ENCODE measurements at regions not wholly inside any gene's neighbourhood (a gene's known extent, or its start where the extent isn't known, plus 50 kb on each side); places are given as distances from the start of the nearest gene placed in this dataset.

DNA sequence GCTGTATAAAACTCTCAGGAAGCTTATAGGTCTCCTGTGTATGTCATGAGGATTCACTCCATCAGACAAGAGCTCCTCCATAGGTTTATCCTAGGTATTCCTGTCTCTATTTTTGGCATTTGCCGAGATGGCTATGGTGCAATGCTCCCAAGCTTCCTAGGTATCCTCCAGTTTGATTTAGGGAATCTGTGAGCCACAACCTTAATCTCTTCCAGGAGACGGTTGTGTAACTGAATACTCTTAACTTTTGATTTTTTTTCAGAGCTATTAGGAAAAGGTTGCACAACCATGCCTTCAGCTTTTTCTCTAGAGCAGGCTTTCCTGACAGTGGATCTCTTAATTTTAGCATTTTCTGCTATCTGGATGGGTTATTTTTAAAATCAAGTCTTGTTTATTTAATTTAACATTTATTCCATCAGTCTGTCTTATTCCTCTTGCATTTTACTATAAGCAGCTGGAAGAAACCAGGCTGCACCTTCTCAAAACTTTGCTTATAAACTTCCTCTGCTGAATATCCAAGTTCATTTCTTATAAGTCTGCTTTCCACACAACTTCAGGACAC lies 69.4 kb upstream of the BACE2 start:
- Histone ChIP-seq H3K9ac (ENCODE audit: low read depth, low read length, poor library complexity, severe bottlenecking) (no peak overlapping the region), H3K9me3 (ENCODE audit: insufficient read depth, low read depth, low read length) (no peaks in the 10 kb centered on the region), H2AFZ (ENCODE audit: low read length) (no peak overlapping the region), H3K79me2 (ENCODE audit: insufficient read depth, low read length) (no peaks in the 10 kb centered on the region), H3K4me2 (ENCODE audit: low read depth, low read length, poor library complexity, severe bottlenecking) (no peak overlapping the region), H3K27me3 (ENCODE audit: insufficient read depth, low read length, poor library complexity, severe bottlenecking) (no peaks in the 10 kb centered on the region), H4K20me1 (ENCODE audit: insufficient read depth, low read length, poor library complexity, severe bottlenecking) (no peaks in the 10 kb centered on the region), H3K9me2 (replicated peaks; ENCODE audit: low read depth, low read length) (no peaks in the 10 kb centered on the region), H3K4me3 (ENCODE audit: low read length, poor library complexity, severe bottlenecking) (no peak overlapping the region), H3F3A (ENCODE audit: low read depth) (no peaks in the 10 kb centered on the region), H3K4me1 (ENCODE audit: insufficient read depth, low read length, poor library complexity, severe bottlenecking) (no peaks in the 10 kb centered on the region), H3K36me3 (ENCODE audit: insufficient read depth, low read length) (no peaks in the 10 kb centered on the region)
- TF ChIP-seq EZH2phosphoT487 (IDR thresholded peaks at IDR 0.05; ENCODE audit: borderline replicate concordance), result no peak
- TF ChIP-seq, protein P1, sequence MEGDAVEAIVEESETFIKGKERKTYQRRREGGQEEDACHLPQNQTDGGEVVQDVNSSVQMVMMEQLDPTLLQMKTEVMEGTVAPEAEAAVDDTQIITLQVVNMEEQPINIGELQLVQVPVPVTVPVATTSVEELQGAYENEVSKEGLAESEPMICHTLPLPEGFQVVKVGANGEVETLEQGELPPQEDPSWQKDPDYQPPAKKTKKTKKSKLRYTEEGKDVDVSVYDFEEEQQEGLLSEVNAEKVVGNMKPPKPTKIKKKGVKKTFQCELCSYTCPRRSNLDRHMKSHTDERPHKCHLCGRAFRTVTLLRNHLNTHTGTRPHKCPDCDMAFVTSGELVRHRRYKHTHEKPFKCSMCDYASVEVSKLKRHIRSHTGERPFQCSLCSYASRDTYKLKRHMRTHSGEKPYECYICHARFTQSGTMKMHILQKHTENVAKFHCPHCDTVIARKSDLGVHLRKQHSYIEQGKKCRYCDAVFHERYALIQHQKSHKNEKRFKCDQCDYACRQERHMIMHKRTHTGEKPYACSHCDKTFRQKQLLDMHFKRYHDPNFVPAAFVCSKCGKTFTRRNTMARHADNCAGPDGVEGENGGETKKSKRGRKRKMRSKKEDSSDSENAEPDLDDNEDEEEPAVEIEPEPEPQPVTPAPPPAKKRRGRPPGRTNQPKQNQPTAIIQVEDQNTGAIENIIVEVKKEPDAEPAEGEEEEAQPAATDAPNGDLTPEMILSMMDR (conservative IDR thresholded peaks at IDR 0.05; ENCODE audit: low read length), result no peak

DNA sequence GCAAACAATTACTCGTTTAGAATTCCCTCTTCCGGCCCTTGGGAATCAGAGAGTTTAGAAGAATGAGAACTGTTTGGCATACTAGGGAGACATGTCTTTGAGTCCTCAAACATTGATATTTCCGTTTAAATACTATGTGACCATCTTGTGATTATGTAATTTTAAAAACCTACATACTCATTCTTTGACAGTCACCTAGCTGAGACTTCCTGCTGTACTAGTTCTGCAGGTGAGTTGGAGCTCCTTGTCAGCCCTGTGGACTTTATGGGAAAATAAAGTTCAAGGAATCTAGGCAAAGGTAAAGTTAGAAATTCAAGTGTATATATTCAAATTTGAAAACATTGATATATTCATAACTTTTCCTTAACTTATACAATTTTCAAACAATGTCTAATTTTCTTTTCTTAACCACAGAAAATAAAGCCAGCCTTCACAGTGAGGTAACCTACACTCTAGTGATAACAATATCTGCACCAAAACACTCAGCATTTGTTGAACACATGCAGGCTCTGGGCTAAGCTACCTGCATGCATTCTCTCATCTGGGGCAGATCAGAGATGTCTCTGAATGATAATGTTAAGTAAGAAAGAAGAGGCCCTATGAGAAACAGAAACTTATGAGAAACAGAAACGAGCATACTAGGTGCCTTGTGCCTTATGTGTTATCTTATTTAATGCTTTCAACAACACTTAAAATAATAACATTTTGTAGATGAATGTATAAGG lies 67.0 kb upstream of the BACE2 start:
- Histone ChIP-seq H3K9me3 (ENCODE audit: insufficient read depth, low read depth, low read length) (no peaks in the 10 kb centered on the region), H3F3A (ENCODE audit: low read depth) (no peaks in the 10 kb centered on the region), H3K9ac (ENCODE audit: low read depth, low read length, poor library complexity, severe bottlenecking) (no peak overlapping the region), H3K9me2 (replicated peaks; ENCODE audit: low read depth, low read length) (no peaks in the 10 kb centered on the region), H3K4me1 (ENCODE audit: insufficient read depth, low read length, poor library complexity, severe bottlenecking) (no peaks in the 10 kb centered on the region), H3K36me3 (ENCODE audit: insufficient read depth, low read length) (no peaks in the 10 kb centered on the region), H2AFZ (ENCODE audit: low read length) (no peak overlapping the region), H3K79me2 (ENCODE audit: insufficient read depth, low read length) (no peaks in the 10 kb centered on the region), H3K4me3 (ENCODE audit: low read length, poor library complexity, severe bottlenecking) (no peak overlapping the region), H3K27me3 (ENCODE audit: insufficient read depth, low read length, poor library complexity, severe bottlenecking) (no peaks in the 10 kb centered on the region), H3K4me2 (ENCODE audit: low read depth, low read length, poor library complexity, severe bottlenecking) (no peak overlapping the region), H4K20me1 (ENCODE audit: insufficient read depth, low read length, poor library complexity, severe bottlenecking) (no peaks in the 10 kb centered on the region)
- TF ChIP-seq, protein P1 (conservative IDR thresholded peaks at IDR 0.05; ENCODE audit: low read length), result no peak
- no peak for TF ChIP-seq EZH2phosphoT487 (IDR thresholded peaks at IDR 0.05; ENCODE audit: borderline replicate concordance)

DNA sequence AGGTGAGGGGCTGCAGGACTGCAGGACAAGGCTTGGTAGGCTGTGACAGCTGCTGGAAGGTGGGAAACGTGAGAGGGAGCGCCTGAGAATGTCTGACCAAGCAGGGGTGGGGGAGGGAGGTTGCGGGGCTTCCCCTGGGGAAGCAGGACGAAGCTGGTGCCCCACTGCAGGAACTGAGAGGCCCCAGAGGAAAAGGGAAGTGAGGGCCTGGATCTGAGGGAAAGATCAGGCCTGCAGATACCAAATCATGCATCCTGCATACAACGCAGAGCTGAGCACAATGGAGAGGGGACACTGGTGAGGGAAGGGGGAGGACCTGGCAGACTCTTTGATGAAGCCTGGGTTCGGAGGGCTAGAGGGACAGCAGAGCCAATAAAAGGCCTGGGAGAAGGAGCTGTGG lies 65.7 kb upstream of the BACE2 start:
- TF ChIP-seq, protein P1 (conservative IDR thresholded peaks at IDR 0.05; ENCODE audit: low read length), result no peak
- TF ChIP-seq EZH2phosphoT487 (IDR thresholded peaks at IDR 0.05; ENCODE audit: borderline replicate concordance), result no peak
- no peaks in the 10 kb centered on the region for H3K4me1 ChIP-seq (ENCODE audit: insufficient read depth, low read length, poor library complexity, severe bottlenecking)
- no peaks in the 10 kb centered on the region for H3K36me3 ChIP-seq (ENCODE audit: insufficient read depth, low read length)
- H4K20me1 ChIP-seq (ENCODE audit: insufficient read depth, low read length, poor library complexity, severe bottlenecking), result no peaks in the 10 kb centered on the region
- peaks cover 3% of the 10 kb centered on the region for H3K27me3 ChIP-seq (ENCODE audit: insufficient read depth, low read length, poor library complexity, severe bottlenecking)
- H3F3A ChIP-seq (ENCODE audit: low read depth), result no peaks in the 10 kb centered on the region
- H2AFZ ChIP-seq (ENCODE audit: low read length), result no peak overlapping the region
- no peak overlapping the region for H3K4me3 ChIP-seq (ENCODE audit: low read length, poor library complexity, severe bottlenecking)
- H3K9me2 ChIP-seq (replicated peaks; ENCODE audit: low read depth, low read length), result no peaks in the 10 kb centered on the region
- no peaks in the 10 kb centered on the region for H3K9me3 ChIP-seq (ENCODE audit: insufficient read depth, low read depth, low read length)
- H3K79me2 ChIP-seq (ENCODE audit: insufficient read depth, low read length), result no peaks in the 10 kb centered on the region
- no peak overlapping the region for H3K4me2 ChIP-seq (ENCODE audit: low read depth, low read length, poor library complexity, severe bottlenecking)
- H3K9ac ChIP-seq (ENCODE audit: low read depth, low read length, poor library complexity, severe bottlenecking), result no peak overlapping the region
